ENCODE measurements at regions not wholly inside any gene's neighbourhood (a gene's known extent, or its start where the extent isn't known, plus 50 kb on each side); places are given as distances from the start of the nearest gene placed in this dataset.
A peak's percentile ranks its signal among the peaks of the same experiment; 100 is the strongest.

GRCh38 chr2:208984376-208985090 is 439.3 kb upstream of the MAP2 start:
- DNase-seq (ENCODE audit: low spot score), result peak; percentile 15
- ChIA-PET CTCF (interaction anchor here (0.6 to 0.7 kb wide), 2 partner anchors 436 to 1205 kb away, joined by 3 to 10 read pairs; no protein-coding TSS in a partner anchor), POLR2A (ENCODE audit: low non-redundant PET) (no interaction called here)
- H3K27ac ChIP-seq, result no peak overlapping the region
- no peak for TF ChIP-seq CTCF (conservative IDR thresholded peaks at IDR 0.05; ENCODE audit: low read depth)

GRCh38 chr2:208985644-208986043 is 438.2 kb upstream of the MAP2 start:
- DNase-seq (ENCODE audit: low spot score), result no peak
- CTCF ChIA-PET, result no interaction called here
- no peak overlapping the region for H3K27ac ChIP-seq
- POLR2A ChIA-PET (ENCODE audit: low non-redundant PET), result no interaction called here
- no peak for TF ChIP-seq CTCF (conservative IDR thresholded peaks at IDR 0.05; ENCODE audit: low read depth)

GRCh38 chr2:208990716-208991115 is 433.1 kb upstream of the MAP2 start:
- POLR2A ChIA-PET (ENCODE audit: low non-redundant PET), result no interaction called here
- TF ChIP-seq CTCF (conservative IDR thresholded peaks at IDR 0.05; ENCODE audit: low read depth), result no peak
- DNase-seq (ENCODE audit: low spot score), result no peak
- no peak overlapping the region for H3K27ac ChIP-seq
- CTCF ChIA-PET, result no interaction called here

- H3K27ac ChIP-seq, result no peak overlapping the region
- CTCF ChIA-PET, result no interaction called here
Observed at GRCh38 chr2:208999911-209000310, 423.9 kb upstream of the MAP2 start.

GRCh38 chr2:209002054-209002453 is 421.8 kb upstream of the MAP2 start:
- DNase-seq (ENCODE audit: low spot score), result no peak
- TF ChIP-seq CTCF (conservative IDR thresholded peaks at IDR 0.05; ENCODE audit: low read depth), result no peak
- no peak overlapping the region for H3K27ac ChIP-seq
- ChIA-PET POLR2A (ENCODE audit: low non-redundant PET) (no interaction called here), CTCF (no interaction called here)

More at GRCh38 chr2:208999911-209000310, 423.9 kb upstream of the MAP2 start:
- DNase-seq (ENCODE audit: low spot score), result no peak
- POLR2A ChIA-PET (ENCODE audit: low non-redundant PET), result no interaction called here
- no peak for TF ChIP-seq CTCF (conservative IDR thresholded peaks at IDR 0.05; ENCODE audit: low read depth)

GRCh38 chr2:209005371-209005770 is 418.5 kb upstream of the MAP2 start:
- DNase-seq (ENCODE audit: low spot score), result no peak
- no peak for TF ChIP-seq CTCF (conservative IDR thresholded peaks at IDR 0.05; ENCODE audit: low read depth)
- ChIA-PET POLR2A (ENCODE audit: low non-redundant PET) (no interaction called here), CTCF (no interaction called here)
- no peak overlapping the region for H3K27ac ChIP-seq
